ENCODE measurements at regions not wholly inside any gene's neighbourhood (a gene's known extent, or its start where the extent isn't known, plus 50 kb on each side); places are given as distances from the start of the nearest gene placed in this dataset.

- TF ChIP-seq POLR2A (IDR thresholded peaks at IDR 0.05; ENCODE audit: low read depth, low read length) (no peak), TAF1 (IDR thresholded peaks at IDR 0.05; ENCODE audit: low read depth, low read length) (no peak), SPI1 (IDR thresholded peaks at IDR 0.05; ENCODE audit: low read depth, low read length) (no peak), POLR2AphosphoS5 (IDR thresholded peaks at IDR 0.05; ENCODE audit: low read depth, low read length) (no peak)
Measured at GRCh38 chr10:123613346-123613850, 52.8 kb upstream of the GPR26 start.
